Right atrium auricular region (tissue), 2 donors: ENCODE measurements at regions not wholly inside any gene's neighbourhood (a gene's known extent, or its start where the extent isn't known, plus 50 kb on each side); places are given as distances from the start of the nearest gene placed in this dataset.

ENCODE experiments used
- DNase-seq: peaks from one replicate; pipeline ENCODE4 v3.0.0-alpha.2; 2019; ENCODE audit warnings: low spot score
- H3K27ac ChIP-seq, 2 donors: fragments of 200-600 bp; sonication (generic); 1 replicate in 1 of 2; 2 replicates in 1 of 2; pipeline ENCODE4 v1.5.1; 2016 to 2019
- H3K27me3 ChIP-seq, 2 donors: fragments of 200-600 bp; sonication (generic); one replicate each; pipeline versions ENCODE4 v1.5.1 to v1.6.0; 2017 to 2019
- H3K36me3 ChIP-seq: fragments of 200-600 bp; sonication (generic); one replicate; pipeline ENCODE4 v1.5.1; 2016
- H3K4me1 ChIP-seq, 2 donors: fragments of 200-600 bp; sonication (generic); one replicate each; pipeline versions ENCODE4 v1.5.1 to v1.6.0; 2017 to 2019
- H3K4me3 ChIP-seq, 2 donors: fragments of 200-600 bp; sonication (generic); 1 replicate in 1 of 2; 2 replicates in 1 of 2; pipeline ENCODE4 v1.5.1; 2017 to 2019; ENCODE audit warnings: mild to moderate bottlenecking in 1 of 2, moderate library complexity in 1 of 2
- H3K9me3 ChIP-seq, 2 donors: fragments of 200-600 bp; sonication (generic); one replicate each; pipeline ENCODE4 v1.5.1; 2019
- TF ChIP-seq, protein P1 (sequence below), 2 donors: fragments of 200-600 bp; sonication (generic); IDR thresholded peaks; one replicate each; pipeline ENCODE4 v1.5.1; 2019; ENCODE audit warnings: antibody characterized with exemption in 2 of 2

DNA sequence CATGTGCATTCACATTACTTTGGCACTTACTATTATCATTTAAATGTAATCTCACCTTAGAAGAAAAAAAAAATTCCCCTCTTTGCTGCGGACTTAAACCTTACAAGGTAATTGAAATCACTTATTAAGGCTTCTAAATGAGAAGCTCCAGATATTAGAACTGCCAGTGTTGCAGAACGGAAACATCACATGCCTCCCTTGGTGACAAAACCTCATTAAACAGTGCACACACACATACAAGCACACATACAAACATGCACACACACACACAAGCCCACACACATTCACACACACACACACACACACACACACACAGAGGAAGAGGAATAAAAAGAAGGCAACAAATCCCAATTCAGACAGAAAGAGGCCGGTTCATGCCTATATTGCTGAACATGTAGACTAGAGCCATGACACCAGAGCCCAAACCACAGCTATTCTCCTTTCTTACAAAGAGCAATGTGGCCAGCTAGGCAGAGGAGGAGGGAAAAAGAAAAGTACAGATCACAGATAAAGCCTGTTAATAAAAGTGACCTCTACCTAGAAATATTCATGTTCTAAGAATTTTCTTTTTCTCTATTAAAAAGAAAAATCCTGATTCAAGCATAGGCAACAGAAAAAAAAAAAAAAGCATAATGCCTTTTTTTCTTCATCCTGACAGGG, 405.2 kb upstream of the FLRT2 start:
- no peaks in the 10 kb centered on the region for H3K9me3 ChIP-seq
- no peak for DNase-seq
- H3K4me3 ChIP-seq = no peak overlapping the region
- no peaks in the 10 kb centered on the region for H3K27me3 ChIP-seq
- H3K27ac ChIP-seq = no peak overlapping the region
- no peaks in the 10 kb centered on the region for H3K4me1 ChIP-seq
- H3K36me3 ChIP-seq = no peaks in the 10 kb centered on the region
- TF ChIP-seq, protein P1, sequence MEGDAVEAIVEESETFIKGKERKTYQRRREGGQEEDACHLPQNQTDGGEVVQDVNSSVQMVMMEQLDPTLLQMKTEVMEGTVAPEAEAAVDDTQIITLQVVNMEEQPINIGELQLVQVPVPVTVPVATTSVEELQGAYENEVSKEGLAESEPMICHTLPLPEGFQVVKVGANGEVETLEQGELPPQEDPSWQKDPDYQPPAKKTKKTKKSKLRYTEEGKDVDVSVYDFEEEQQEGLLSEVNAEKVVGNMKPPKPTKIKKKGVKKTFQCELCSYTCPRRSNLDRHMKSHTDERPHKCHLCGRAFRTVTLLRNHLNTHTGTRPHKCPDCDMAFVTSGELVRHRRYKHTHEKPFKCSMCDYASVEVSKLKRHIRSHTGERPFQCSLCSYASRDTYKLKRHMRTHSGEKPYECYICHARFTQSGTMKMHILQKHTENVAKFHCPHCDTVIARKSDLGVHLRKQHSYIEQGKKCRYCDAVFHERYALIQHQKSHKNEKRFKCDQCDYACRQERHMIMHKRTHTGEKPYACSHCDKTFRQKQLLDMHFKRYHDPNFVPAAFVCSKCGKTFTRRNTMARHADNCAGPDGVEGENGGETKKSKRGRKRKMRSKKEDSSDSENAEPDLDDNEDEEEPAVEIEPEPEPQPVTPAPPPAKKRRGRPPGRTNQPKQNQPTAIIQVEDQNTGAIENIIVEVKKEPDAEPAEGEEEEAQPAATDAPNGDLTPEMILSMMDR (IDR thresholded peaks at IDR 0.05) = no peak

DNA sequence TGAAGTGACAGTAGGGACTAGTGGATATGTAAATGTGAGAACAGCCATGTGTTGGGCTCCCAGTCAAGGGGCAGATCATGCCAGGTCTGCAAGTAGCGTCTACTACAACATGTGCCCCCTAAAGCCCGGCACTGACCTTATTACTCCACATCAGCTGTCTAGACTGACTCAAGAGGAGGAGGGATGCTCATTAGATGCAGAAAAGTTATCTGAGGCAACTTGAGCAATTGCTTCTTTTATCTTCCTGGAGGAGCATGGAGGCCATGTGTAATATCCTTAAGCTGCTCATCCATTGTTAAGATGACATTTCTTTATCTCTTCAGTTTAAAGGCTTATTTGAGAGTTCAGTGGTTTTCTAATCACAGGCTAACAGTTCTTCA, 404.7 kb upstream of the FLRT2 start:
- Histone ChIP-seq H3K9me3 (no peaks in the 10 kb centered on the region), H3K4me3 (no peak overlapping the region), H3K36me3 (no peaks in the 10 kb centered on the region), H3K4me1 (no peaks in the 10 kb centered on the region), H3K27me3 (no peaks in the 10 kb centered on the region), H3K27ac (no peak overlapping the region)
- TF ChIP-seq, protein P1 (IDR thresholded peaks at IDR 0.05) = no peak
- no peak for DNase-seq

DNA sequence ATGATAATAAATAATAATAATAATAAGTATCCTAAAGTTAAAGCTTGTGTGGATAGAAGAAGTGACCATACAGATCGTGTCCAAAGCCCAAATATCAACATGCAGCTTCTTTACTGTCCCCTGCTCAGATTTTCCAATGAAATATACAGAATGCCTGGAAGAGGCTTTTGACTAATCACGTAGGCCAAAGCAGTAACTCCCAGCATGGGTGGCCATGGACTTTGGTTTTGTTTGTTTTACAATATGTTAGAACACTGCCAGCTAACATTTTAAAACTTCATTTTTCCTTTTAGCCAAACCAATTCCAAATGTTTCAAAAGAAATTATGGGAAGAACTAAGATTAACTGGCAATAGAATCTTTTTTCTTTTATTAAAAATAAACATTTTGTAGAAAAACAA, 400.0 kb upstream of the FLRT2 start:
- H3K27me3 ChIP-seq = no peaks in the 10 kb centered on the region
- DNase-seq = no peak
- H3K4me1 ChIP-seq = no peaks in the 10 kb centered on the region
- no peaks in the 10 kb centered on the region for H3K36me3 ChIP-seq
- no peak overlapping the region for H3K4me3 ChIP-seq
- TF ChIP-seq, protein P1 (IDR thresholded peaks at IDR 0.05) = no peak
- H3K9me3 ChIP-seq = peaks cover 0 to 10% of the 10 kb centered on the region in 2 donors
- no peak overlapping the region for H3K27ac ChIP-seq

DNA sequence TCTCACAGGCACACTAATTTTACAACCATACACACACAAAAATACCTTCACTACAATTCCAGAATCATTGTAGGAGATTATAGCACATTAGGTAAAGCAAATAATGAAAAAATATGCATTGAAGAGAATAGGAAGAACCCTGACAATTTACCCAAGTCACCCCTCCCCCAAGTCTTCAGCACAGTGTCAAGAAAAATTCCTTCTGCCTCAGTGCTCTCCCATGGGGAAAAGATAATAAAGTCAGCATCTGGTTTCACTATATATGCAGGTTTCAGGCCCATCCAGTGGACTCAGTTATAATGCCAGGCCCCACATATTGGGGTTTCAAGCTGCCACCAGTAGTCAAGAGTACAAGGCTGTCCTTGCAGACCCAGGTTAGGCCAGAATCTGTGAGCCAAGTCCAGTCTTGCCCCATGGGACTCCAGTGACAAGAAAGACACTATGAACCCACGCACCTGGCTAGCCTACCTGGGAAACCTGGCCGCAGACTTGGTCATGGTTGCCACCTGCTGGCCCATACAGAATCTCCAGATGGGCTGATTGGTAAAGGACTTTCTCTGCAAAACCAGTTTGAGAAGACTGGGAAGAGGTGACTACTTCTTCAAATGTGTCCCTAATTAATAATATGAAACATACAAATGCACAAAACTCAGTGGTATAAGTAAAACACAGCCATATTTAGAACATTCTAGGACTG, 398.6 kb upstream of the FLRT2 start:
- H3K27ac ChIP-seq = no peak overlapping the region
- H3K36me3 ChIP-seq = no peaks in the 10 kb centered on the region
- no peaks in the 10 kb centered on the region for H3K4me1 ChIP-seq
- H3K4me3 ChIP-seq = no peak overlapping the region
- H3K9me3 ChIP-seq = peaks cover 0 to 10% of the 10 kb centered on the region in 2 donors
- TF ChIP-seq, protein P1 (IDR thresholded peaks at IDR 0.05) = peak in 1 of 2 donors; percentile 14
- DNase-seq = no peak
- no peaks in the 10 kb centered on the region for H3K27me3 ChIP-seq

DNA sequence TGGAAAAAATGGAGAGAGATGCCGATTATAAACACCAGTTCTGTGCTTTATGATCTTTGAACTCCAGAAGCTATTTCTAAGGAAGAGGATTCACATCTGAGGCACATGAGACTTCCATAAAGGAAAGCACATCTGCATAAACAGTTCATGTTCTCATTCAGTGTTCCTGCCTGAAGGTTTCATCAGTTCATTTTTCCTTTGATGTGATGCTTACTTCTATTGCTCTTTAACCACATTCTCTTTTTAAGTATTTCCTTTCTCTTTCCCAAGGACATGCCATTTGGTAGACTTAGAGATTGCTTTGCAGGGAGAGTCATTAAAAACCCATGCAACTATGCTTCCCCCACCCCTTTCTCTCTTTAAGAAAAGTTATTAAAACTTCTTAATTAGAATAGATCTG, 387.0 kb upstream of the FLRT2 start:
- Histone ChIP-seq H3K27ac (no peak overlapping the region), H3K4me1 (no peaks in the 10 kb centered on the region), H3K4me3 (no peak overlapping the region), H3K27me3 (no peaks in the 10 kb centered on the region), H3K9me3 (peaks cover 0 to 6% of the 10 kb centered on the region in 2 donors), H3K36me3 (no peaks in the 10 kb centered on the region)
- TF ChIP-seq, protein P1 (IDR thresholded peaks at IDR 0.05) = no peak
- no peak for DNase-seq
